BLaER1 treated with 17β-estradiol and CSF1 and Interleukin-3, amounts not matched to agents 10 nM and 100 nM (cell line): ENCODE measurements at regions not wholly inside any gene's neighbourhood (a gene's known extent, or its start where the extent isn't known, plus 50 kb on each side); places are given as distances from the start of the nearest gene placed in this dataset.
A peak's percentile ranks its signal among the peaks of the same experiment; 100 is the strongest.

Experiments
- H3K27ac ChIP-seq, 11 experiments: shearing (Covaris generic); formaldehyde crosslinking; 2 replicates each; pipeline ENCODE4 v1.8.1; 2022
- H3K27me3 ChIP-seq, 11 experiments: shearing (Covaris generic); formaldehyde crosslinking; 2 replicates each; pipeline ENCODE4 v1.8.1; 2022
- H3K36me3 ChIP-seq, 11 experiments: shearing (Covaris generic); formaldehyde crosslinking; 2 replicates each; pipeline ENCODE4 v1.8.1; 2022
- H3K4me1 ChIP-seq, 10 experiments: shearing (Covaris generic); formaldehyde crosslinking; 2 replicates each; pipeline ENCODE4 v1.8.1; 2022
- H3K4me2 ChIP-seq, 11 experiments: shearing (Covaris generic); formaldehyde crosslinking; 2 replicates each; pipeline ENCODE4 v1.8.1; 2022
- H3K4me3 ChIP-seq, 10 experiments: shearing (Covaris generic); formaldehyde crosslinking; 2 replicates each; pipeline ENCODE4 v1.8.1; 2022
- H3K9ac ChIP-seq, 11 experiments: shearing (Covaris generic); formaldehyde crosslinking; 2 replicates each; pipeline ENCODE4 v1.8.1; 2022
- H3K9me3 ChIP-seq, 11 experiments: shearing (Covaris generic); formaldehyde crosslinking; replicated peaks in 1 of 11; 2 replicates each; pipeline ENCODE4 v1.8.1; 2022
- H4K20me1 ChIP-seq, 11 experiments: shearing (Covaris generic); formaldehyde crosslinking; 2 replicates each; pipeline ENCODE4 v1.8.1; 2022
- Cebpa-rat ChIP-seq, 11 experiments: shearing (Covaris generic); IDR thresholded peaks; 2 replicates each; pipeline ENCODE4 v1.8.1; 2022

DNA sequence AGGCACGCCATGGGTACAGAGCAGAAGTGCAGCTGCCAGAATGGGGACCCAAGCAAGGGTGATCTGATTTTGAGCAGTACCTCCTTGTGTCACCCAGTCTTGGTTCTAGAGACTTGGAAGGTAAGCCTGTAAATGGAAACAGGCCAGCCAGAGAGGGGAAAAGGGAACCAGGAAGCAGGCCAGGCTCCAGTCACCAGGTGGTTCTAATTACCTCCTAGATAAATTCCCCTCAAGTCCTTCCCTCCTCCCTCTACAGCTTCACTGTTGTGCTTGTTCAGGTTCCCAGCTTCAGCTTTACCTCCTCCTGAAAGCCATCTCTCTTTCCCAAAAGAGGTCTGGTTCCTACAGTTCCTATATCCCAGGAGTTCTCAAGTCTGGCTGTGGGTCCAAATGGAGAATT lies 58.8 kb upstream of the SLC7A14 start:
- H3K4me3 ChIP-seq, result no peak overlapping the region
- no peak overlapping the region for H3K9ac ChIP-seq
- H3K4me1 ChIP-seq, result peaks cover 3 to 13% (median 9%) of the 10 kb centered on the region in 10 experiments; a peak in 12 of 20 replicates
- H4K20me1 ChIP-seq, result no peaks in the 10 kb centered on the region
- no peak for TF ChIP-seq Cebpa-rat (IDR thresholded peaks at IDR 0.05)
- H3K27me3 ChIP-seq, result peaks cover 3 to 47% (median 31%) of the 10 kb centered on the region in 11 experiments; a peak in 16 of 22 replicates
- no peak overlapping the region for H3K27ac ChIP-seq
- no peak overlapping the region for H3K4me2 ChIP-seq
- H3K9me3 ChIP-seq, result peaks cover 6 to 14% (median 8%) of the 10 kb centered on the region in 11 experiments; a peak in 17 of 22 replicates
- H3K36me3 ChIP-seq, result no peaks in the 10 kb centered on the region

DNA sequence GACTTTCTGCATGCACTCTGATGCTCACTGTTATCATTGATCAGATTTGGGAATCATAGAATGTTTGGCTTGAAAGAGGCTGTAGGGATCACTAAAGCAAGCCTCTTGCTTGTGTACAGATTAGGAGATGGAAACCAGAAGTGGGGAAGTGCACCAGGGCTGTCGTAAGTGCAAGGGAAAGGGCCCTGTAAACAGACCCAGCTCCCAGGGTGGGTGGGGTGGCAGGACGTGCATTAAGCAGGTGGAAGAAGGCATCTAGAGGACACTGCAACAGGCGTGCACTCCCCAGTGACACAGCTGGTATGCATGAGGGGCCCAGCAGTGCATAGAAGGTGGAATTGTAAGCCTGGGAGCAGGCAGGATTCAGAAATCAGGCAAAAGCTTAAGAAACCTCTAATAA lies 58.0 kb upstream of the SLC7A14 start:
- no peak overlapping the region for H3K4me2 ChIP-seq
- peaks cover 6 to 56% (median 40%) of the 10 kb centered on the region in 11 experiments; a peak in 19 of 22 replicates for H3K27me3 ChIP-seq
- H4K20me1 ChIP-seq, result no peaks in the 10 kb centered on the region
- H3K9me3 ChIP-seq, result peaks cover 6 to 14% (median 8%) of the 10 kb centered on the region in 11 experiments; a peak in 17 of 22 replicates
- H3K36me3 ChIP-seq, result no peaks in the 10 kb centered on the region
- H3K27ac ChIP-seq, result no peak overlapping the region
- no peak for TF ChIP-seq Cebpa-rat (IDR thresholded peaks at IDR 0.05)
- peaks cover 3 to 13% (median 9%) of the 10 kb centered on the region in 10 experiments; a peak in 12 of 20 replicates for H3K4me1 ChIP-seq
- no peak overlapping the region for H3K9ac ChIP-seq
- H3K4me3 ChIP-seq, result no peak overlapping the region

DNA sequence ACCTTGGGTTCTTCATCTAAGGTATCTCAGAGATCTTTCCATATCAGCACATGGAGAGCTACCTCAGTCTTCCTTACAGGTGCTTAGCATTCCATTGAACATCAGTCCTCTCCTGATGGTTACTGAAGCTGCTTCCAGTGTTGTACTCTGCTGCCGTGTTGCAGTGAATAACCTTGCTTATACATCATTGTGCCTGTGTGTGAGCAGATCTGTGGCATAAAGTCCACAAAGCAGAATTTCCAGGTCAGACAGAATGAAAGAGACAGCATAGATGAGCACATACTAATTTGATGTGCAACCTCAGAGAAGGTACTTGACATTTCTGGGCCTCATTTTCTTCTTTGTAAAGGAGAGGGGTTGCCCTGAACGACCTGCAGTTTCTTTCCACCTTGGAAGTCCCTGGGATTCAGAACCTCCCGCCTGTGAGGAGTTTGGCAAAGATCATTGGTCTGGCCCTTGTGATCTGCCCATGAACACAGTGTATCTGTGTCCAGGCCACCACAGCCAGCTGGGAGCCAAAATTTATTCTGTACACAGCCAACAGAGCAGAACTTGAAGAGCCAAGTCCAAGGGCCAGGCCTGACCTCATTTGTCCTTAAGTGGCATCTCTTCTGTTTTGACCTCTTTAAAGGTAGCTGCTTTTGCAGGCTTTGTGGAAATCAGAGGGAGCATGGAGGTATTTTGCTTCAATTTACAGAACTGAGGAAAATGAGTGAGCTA lies 57.2 kb upstream of the SLC7A14 start:
- H3K9ac ChIP-seq, result no peak overlapping the region
- no peak overlapping the region for H3K4me2 ChIP-seq
- no peaks in the 10 kb centered on the region for H3K36me3 ChIP-seq
- TF ChIP-seq Cebpa-rat (IDR thresholded peaks at IDR 0.05), result no peak
- H3K27ac ChIP-seq, result no peak overlapping the region
- peaks cover 6 to 64% (median 48%) of the 10 kb centered on the region in 11 experiments; a peak in 19 of 22 replicates for H3K27me3 ChIP-seq
- H3K4me3 ChIP-seq, result no peak overlapping the region
- H4K20me1 ChIP-seq, result no peaks in the 10 kb centered on the region; a peak in 1 of 22 replicates
- peaks cover 3 to 13% (median 9%) of the 10 kb centered on the region in 10 experiments; a peak in 12 of 20 replicates for H3K4me1 ChIP-seq
- H3K9me3 ChIP-seq, result peaks cover 6 to 14% (median 8%) of the 10 kb centered on the region in 11 experiments; a peak in 17 of 22 replicates

DNA sequence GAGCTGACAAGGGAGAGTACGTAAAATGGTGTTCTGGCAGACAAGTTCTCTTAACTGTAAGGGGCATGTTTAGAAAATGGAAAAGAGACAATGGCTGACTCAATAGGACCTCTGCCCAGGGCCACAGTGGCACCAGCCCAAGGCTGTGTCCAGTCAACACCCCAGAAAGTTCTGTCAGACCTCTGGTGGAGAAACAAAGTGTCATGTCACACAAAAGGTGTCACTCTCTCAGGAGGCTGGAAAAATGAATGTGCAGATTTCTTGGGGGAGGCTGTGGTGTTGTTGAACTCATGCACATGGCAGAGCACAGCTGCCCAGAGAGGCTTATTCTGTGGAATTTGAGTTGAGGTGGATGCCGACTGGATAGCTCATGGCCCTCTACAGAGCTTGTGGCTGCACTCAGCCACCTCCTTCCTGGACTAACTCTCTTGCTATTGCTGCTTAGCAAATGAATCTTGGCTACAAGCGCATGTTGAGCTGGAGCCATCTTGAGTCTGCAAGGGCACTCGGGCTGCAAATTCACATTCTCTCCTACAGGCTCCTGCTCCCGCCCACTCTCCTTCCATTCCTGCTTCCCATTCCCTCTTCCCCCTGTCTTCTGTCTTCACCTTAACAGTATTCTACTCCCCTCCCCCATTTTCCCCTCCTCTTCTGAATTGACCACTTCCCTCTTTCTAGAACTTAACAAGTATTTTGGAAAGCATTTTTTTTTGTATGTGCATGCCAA lies 55.8 kb upstream of the SLC7A14 start:
- Histone ChIP-seq H3K9ac (no peak overlapping the region), H3K27ac (no peak overlapping the region), H3K4me1 (peaks cover 3 to 13% (median 9%) of the 10 kb centered on the region in 10 experiments; a peak in 12 of 20 replicates), H3K9me3 (peaks cover 6 to 14% (median 8%) of the 10 kb centered on the region in 11 experiments; a peak in 17 of 22 replicates), H3K4me2 (peak overlapping the region in 6 of 11 experiments; percentile 19 to 54 (median 40); a peak in 10 of 22 replicates), H3K4me3 (no peak overlapping the region), H4K20me1 (peaks cover 0 to 1% (median 0%) of the 10 kb centered on the region in 11 experiments; a peak in 2 of 22 replicates), H3K36me3 (no peaks in the 10 kb centered on the region), H3K27me3 (peaks cover 19 to 77% (median 61%) of the 10 kb centered on the region in 11 experiments; a peak in 21 of 22 replicates)
- no peak for TF ChIP-seq Cebpa-rat (IDR thresholded peaks at IDR 0.05)

DNA sequence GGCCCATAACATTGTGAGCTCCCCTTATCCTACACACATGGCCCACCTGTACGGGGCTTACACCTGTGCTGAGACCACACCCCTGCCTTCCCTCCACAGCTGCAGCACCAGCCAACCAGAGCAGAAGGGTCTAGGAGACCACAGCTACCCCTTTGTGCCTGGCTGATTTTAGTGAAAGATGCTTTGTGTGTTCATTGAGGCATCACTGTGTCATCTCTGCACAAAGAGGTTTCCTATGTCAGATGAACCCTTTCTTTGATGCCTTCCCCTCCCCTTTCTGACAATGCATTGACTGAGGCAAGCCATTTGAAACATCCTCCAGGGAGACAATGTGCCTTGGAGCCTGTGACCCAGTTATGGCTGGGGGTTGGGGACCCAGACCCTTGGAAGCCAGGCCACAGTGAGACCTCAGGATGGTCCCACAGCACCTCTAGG lies 54.9 kb upstream of the SLC7A14 start:
- peak overlapping the region in 8 of 11 experiments; percentile 1 to 54 (median 32); a peak in 13 of 22 replicates for H3K4me2 ChIP-seq
- H3K4me3 ChIP-seq, result no peak overlapping the region
- peaks cover 28 to 86% (median 70%) of the 10 kb centered on the region in 11 experiments for H3K27me3 ChIP-seq
- peaks cover 6 to 14% (median 8%) of the 10 kb centered on the region in 11 experiments; a peak in 17 of 22 replicates for H3K9me3 ChIP-seq
- no peak overlapping the region for H3K27ac ChIP-seq
- no peak overlapping the region for H3K9ac ChIP-seq
- H3K4me1 ChIP-seq, result peaks cover 3 to 13% (median 9%) of the 10 kb centered on the region in 10 experiments; a peak in 12 of 20 replicates
- TF ChIP-seq Cebpa-rat (IDR thresholded peaks at IDR 0.05), result no peak
- H3K36me3 ChIP-seq, result no peaks in the 10 kb centered on the region
- peaks cover 0 to 9% (median 0%) of the 10 kb centered on the region in 11 experiments; a peak in 3 of 22 replicates for H4K20me1 ChIP-seq

DNA sequence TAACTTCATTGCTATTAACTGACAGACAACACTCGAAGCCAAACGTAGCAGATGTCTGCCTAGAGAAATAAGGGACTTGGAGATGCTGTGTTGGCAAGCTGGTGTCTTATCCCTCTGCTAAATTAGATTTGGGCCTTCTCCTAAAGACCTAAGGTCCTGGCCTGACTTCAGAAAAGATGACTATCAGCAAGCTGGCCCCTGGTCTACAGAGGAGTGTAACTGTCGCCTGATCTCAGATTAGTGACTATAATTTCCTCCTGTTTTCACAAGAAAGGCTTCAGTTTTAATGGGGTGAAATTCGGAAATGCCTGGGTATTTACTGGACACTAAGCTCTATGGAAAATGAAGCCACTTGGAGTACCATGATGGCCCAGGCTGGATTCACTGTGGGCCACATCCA lies 53.1 kb upstream of the SLC7A14 start:
- Histone ChIP-seq H3K27ac (no peak overlapping the region), H3K4me1 (peaks cover 3 to 27% (median 24%) of the 10 kb centered on the region in 10 experiments; a peak in 17 of 20 replicates), H3K9me3 (peaks cover 0 to 4% (median 0%) of the 10 kb centered on the region in 11 experiments; a peak in 1 of 22 replicates), H3K27me3 (peaks cover 46 to 95% (median 81%) of the 10 kb centered on the region in 11 experiments), H4K20me1 (peaks cover 0 to 25% (median 3%) of the 10 kb centered on the region in 11 experiments; a peak in 7 of 22 replicates), H3K4me3 (no peak overlapping the region), H3K36me3 (no peaks in the 10 kb centered on the region), H3K4me2 (no peak overlapping the region), H3K9ac (no peak overlapping the region)
- TF ChIP-seq Cebpa-rat (IDR thresholded peaks at IDR 0.05), result no peak

DNA sequence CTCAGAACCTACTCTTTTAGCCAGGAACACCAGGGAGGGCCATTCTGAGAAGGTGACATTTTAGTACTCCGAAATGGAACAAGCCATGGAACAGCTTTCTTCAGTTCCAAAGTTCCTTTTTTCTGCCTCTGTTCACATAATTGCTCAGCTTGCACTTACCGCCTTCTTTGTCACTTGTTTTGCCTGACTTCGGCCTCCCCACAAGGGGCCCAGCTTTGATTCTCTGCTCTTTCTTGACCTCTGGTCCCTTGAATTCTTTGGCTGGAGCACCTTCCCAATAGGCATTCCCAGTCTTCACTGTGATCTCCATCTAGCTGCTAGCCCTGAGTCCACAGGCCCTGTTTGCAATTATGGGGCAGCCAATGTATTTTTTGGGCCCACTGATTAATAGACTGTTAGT lies 51.4 kb upstream of the SLC7A14 start:
- Histone ChIP-seq H3K27me3 (peaks cover 57 to 97% (median 88%) of the 10 kb centered on the region in 11 experiments), H3K9me3 (no peaks in the 10 kb centered on the region), H3K36me3 (no peaks in the 10 kb centered on the region), H3K4me3 (no peak overlapping the region), H3K9ac (no peak overlapping the region), H3K27ac (no peak overlapping the region), H4K20me1 (peaks cover 0 to 37% (median 7%) of the 10 kb centered on the region in 11 experiments; a peak in 9 of 22 replicates), H3K4me2 (no peak overlapping the region), H3K4me1 (peaks cover 16 to 44% (median 41%) of the 10 kb centered on the region in 10 experiments)
- no peak for TF ChIP-seq Cebpa-rat (IDR thresholded peaks at IDR 0.05)

DNA sequence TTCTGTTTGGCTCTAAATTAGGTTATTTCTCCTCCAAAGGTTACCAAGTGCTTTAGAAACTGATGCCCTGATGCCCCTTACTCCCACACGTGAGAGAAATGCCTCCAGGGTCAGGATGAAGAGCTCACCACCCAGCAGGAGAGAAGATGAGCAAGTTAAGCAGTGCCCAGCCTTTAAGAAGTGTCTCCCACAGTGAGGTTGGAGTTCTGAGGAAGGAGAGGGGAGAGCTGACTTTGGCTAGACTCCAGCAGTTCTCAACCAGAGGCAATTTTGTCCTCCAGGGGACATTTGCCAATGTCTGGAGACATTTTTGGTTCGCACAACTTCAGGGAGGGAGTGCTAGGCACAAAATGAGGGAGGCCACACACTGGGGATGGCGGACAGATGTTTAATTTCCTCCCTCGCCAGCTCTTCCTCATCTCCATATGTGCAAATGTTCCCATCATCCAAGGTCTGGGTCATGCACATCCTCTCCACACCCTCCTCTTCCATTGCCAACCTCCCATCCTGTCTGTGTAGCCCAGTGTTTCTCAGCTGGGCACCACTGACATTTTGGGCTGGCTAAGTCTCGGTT lies 50.6 kb upstream of the SLC7A14 start:
- Histone ChIP-seq H3K27ac (no peak overlapping the region), H4K20me1 (peaks cover 0 to 41% (median 7%) of the 10 kb centered on the region in 11 experiments; a peak in 9 of 22 replicates), H3K27me3 (peaks cover 62 to 98% (median 91%) of the 10 kb centered on the region in 11 experiments), H3K9ac (no peak overlapping the region), H3K36me3 (no peaks in the 10 kb centered on the region), H3K4me3 (no peak overlapping the region), H3K4me1 (peaks cover 13 to 45% (median 41%) of the 10 kb centered on the region in 10 experiments), H3K9me3 (no peaks in the 10 kb centered on the region), H3K4me2 (no peak overlapping the region)
- no peak for TF ChIP-seq Cebpa-rat (IDR thresholded peaks at IDR 0.05)
